ENCODE measurements at regions not wholly inside any gene's neighbourhood (a gene's known extent, or its start where the extent isn't known, plus 50 kb on each side); places are given as distances from the start of the nearest gene placed in this dataset.

DNA sequence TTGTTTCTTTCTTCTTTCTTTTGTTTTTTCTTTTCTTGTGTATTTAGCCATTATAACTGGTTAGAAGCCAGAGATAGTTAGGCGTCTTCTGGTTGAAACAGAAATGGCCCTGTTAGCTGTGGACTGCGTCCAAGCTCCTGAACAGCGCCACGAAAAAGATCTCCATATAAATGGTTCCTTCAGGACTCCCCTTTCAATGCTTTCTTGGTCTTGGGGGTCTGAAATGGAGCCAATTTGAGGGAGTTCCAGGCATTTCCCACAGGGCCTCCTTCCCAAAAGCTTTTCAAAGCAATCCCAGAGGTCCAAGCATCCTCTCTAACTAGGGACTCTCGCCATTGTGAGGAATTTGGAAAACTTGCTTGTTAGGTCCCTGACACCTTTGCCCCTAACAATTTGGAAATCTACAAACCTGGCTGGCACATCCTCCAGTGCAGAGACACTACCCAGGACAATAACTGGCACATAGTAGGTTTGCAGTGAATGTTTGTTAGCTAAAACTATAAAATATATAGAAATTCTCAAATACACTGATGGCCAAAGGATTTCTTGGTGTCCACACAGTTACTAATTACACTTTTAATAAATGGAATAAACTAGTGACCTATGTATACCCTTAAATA is 80.1 kb downstream of the MYCN start:
- TF ChIP-seq, protein P1, sequence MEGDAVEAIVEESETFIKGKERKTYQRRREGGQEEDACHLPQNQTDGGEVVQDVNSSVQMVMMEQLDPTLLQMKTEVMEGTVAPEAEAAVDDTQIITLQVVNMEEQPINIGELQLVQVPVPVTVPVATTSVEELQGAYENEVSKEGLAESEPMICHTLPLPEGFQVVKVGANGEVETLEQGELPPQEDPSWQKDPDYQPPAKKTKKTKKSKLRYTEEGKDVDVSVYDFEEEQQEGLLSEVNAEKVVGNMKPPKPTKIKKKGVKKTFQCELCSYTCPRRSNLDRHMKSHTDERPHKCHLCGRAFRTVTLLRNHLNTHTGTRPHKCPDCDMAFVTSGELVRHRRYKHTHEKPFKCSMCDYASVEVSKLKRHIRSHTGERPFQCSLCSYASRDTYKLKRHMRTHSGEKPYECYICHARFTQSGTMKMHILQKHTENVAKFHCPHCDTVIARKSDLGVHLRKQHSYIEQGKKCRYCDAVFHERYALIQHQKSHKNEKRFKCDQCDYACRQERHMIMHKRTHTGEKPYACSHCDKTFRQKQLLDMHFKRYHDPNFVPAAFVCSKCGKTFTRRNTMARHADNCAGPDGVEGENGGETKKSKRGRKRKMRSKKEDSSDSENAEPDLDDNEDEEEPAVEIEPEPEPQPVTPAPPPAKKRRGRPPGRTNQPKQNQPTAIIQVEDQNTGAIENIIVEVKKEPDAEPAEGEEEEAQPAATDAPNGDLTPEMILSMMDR (IDR thresholded peaks at IDR 0.05), result no peak
- no peak for TF ChIP-seq POLR2A (IDR thresholded peaks at IDR 0.05)

Measured in thyroid gland (tissue), 4 donors.